Kidney (tissue), 13 donors: ENCODE measurements at regions not wholly inside any gene's neighbourhood (a gene's known extent, or its start where the extent isn't known, plus 50 kb on each side); places are given as distances from the start of the nearest gene placed in this dataset.

ENCODE experiments used
- DNase-seq, 5 donors: peaks; one replicate each; pipeline ENCODE4 v3.0.0-alpha.2; 2013 to 2020
- FAIRE-seq: peaks from 2 replicates; lab custom pipeline; 2012; peaks lifted over from hg19 to GRCh38; lab: Jason Lieb, UNC
- H3K27ac ChIP-seq, 2 donors: one replicate each; pipeline ENCODE4 v1.7.0; 2013; ENCODE audit warnings: low read depth in 2 of 2, low read length in 2 of 2, inconsistent platforms in 1 of 2
- H3K27me3 ChIP-seq: one replicate; pipeline ENCODE4 v1.7.1; 2013; ENCODE audit warnings: low read length, inconsistent platforms; ENCODE audit not compliant: control insufficient read depth, insufficient read depth
- H3K36me3 ChIP-seq, 3 donors: one replicate each; pipeline versions ENCODE4 v1.7.0 to v1.7.1; 2013; ENCODE audit warnings: low read length in 3 of 3, control low read depth in 1 of 3, inconsistent platforms in 1 of 3; ENCODE audit not compliant: insufficient read depth in 3 of 3, control insufficient read depth in 2 of 3
- H3K4me1 ChIP-seq, 3 donors: one replicate each; pipeline versions ENCODE4 v1.7.0 to v1.7.1; 2013; ENCODE audit warnings: low read length in 3 of 3, inconsistent platforms in 1 of 3, low read depth in 1 of 3; ENCODE audit not compliant: control insufficient read depth in 2 of 3, insufficient read depth in 2 of 3
- H3K4me3 ChIP-seq, 3 donors: one replicate each; pipeline versions ENCODE4 v1.7.0 to v1.8.1; 2013; ENCODE audit warnings: low read length in 3 of 3, control low read depth in 1 of 3, inconsistent platforms in 1 of 3
- H3K9ac ChIP-seq, 3 donors: one replicate each; pipeline versions ENCODE4 v1.7.0 to v1.7.1; 2013; ENCODE audit warnings: low read length in 3 of 3, control low read depth in 1 of 3, inconsistent platforms in 1 of 3
- H3K9me3 ChIP-seq, 3 donors: one replicate each; pipeline versions ENCODE4 v1.7.0 to v1.7.1; 2013; ENCODE audit warnings: low read length in 3 of 3, control low read depth in 1 of 3, inconsistent platforms in 1 of 3; ENCODE audit not compliant: control insufficient read depth in 2 of 3, insufficient read depth in 1 of 3
- CTCF ChIP-seq: IDR thresholded peaks from 3 replicates; pipeline ENCODE4 v1.5.1; 2012; ENCODE audit warnings: mild to moderate bottlenecking, moderate library complexity, borderline replicate concordance; ENCODE audit not compliant: insufficient read depth; ENCODE audit errors: extremely low read depth
- intact Hi-C: fragments of 100-400 bp; cut with DNase I; formaldehyde crosslinking; loops from one replicate; pipeline ENCODE4 v1.11.1; 2022
- donor health status: control.
- donor health status: control.
- donor health status: control.
- donor health status: control.
- donor health status: control.
- donor health status: DM: yes; HTN: yes; CAD: no.
- donor health status: Normal renal cell carcinoma (clear cell type).

GRCh38 chr4:66777097-66777496 lies 768.2 kb downstream of the CENPC start:
- H3K4me1 ChIP-seq: no peaks in the 10 kb centered on the region
- no peaks in the 10 kb centered on the region for H3K9me3 ChIP-seq
- H3K36me3 ChIP-seq: no peaks in the 10 kb centered on the region
- no peak overlapping the region for H3K4me3 ChIP-seq
- no peak overlapping the region for H3K9ac ChIP-seq
- intact Hi-C loops: no loop called here
- FAIRE-seq (no peak), DNase-seq (no peak)
- H3K27me3 ChIP-seq: no peaks in the 10 kb centered on the region
- no peak overlapping the region for H3K27ac ChIP-seq
- no peak for TF ChIP-seq CTCF

GRCh38 chr4:66769441-66769840 lies 775.9 kb downstream of the CENPC start:
- no peak for FAIRE-seq

GRCh38 chr4:66767442-66767841 lies 777.9 kb downstream of the CENPC start:
- DNase-seq (no peak), FAIRE-seq (no peak)
- H3K36me3 ChIP-seq: no peaks in the 10 kb centered on the region
- no peak overlapping the region for H3K27ac ChIP-seq
- H3K4me3 ChIP-seq: no peak overlapping the region
- no peaks in the 10 kb centered on the region for H3K4me1 ChIP-seq
- no peaks in the 10 kb centered on the region for H3K9me3 ChIP-seq
- H3K9ac ChIP-seq: no peak overlapping the region
- intact Hi-C loops: no loop called here
- TF ChIP-seq CTCF: no peak
- H3K27me3 ChIP-seq: no peaks in the 10 kb centered on the region

More at GRCh38 chr4:66769441-66769840, 775.9 kb downstream of the CENPC start:
- Histone ChIP-seq H3K9me3 (no peaks in the 10 kb centered on the region), H3K9ac (no peak overlapping the region), H3K4me3 (no peak overlapping the region), H3K27me3 (no peaks in the 10 kb centered on the region), H3K27ac (no peak overlapping the region), H3K36me3 (no peaks in the 10 kb centered on the region), H3K4me1 (no peaks in the 10 kb centered on the region)
- TF ChIP-seq CTCF: no peak
- intact Hi-C loops: no loop called here
- DNase-seq: no peak

- TF ChIP-seq CTCF: no peak
- no peak overlapping the region for H3K9ac ChIP-seq
- DNase-seq: no peak
- H3K4me1 ChIP-seq: no peaks in the 10 kb centered on the region
- H3K9me3 ChIP-seq: no peaks in the 10 kb centered on the region
- H3K36me3 ChIP-seq: no peaks in the 10 kb centered on the region
- FAIRE-seq: no peak
- intact Hi-C loops: no loop called here
- no peak overlapping the region for H3K4me3 ChIP-seq
- no peak overlapping the region for H3K27ac ChIP-seq
- H3K27me3 ChIP-seq: no peaks in the 10 kb centered on the region
Observed at GRCh38 chr4:66766557-66766956, 778.7 kb downstream of the CENPC start.
